HG03196 (cell line): ENCODE measurements at regions not wholly inside any gene's neighbourhood (a gene's known extent, or its start where the extent isn't known, plus 50 kb on each side); places are given as distances from the start of the nearest gene placed in this dataset.
"Not testable (repeated sequence)": the region's sequence is repeated elsewhere in the genome, so short reads cannot be mapped to it uniquely, and the experiment has no call there.

ENCODE experiments used
- ATAC-seq: cut with Tn5 transposase; IDR thresholded peaks from one replicate; pipeline ENCODE4 v1.9.1; 2021; ENCODE audit not compliant: unreplicated experiment

DNA sequence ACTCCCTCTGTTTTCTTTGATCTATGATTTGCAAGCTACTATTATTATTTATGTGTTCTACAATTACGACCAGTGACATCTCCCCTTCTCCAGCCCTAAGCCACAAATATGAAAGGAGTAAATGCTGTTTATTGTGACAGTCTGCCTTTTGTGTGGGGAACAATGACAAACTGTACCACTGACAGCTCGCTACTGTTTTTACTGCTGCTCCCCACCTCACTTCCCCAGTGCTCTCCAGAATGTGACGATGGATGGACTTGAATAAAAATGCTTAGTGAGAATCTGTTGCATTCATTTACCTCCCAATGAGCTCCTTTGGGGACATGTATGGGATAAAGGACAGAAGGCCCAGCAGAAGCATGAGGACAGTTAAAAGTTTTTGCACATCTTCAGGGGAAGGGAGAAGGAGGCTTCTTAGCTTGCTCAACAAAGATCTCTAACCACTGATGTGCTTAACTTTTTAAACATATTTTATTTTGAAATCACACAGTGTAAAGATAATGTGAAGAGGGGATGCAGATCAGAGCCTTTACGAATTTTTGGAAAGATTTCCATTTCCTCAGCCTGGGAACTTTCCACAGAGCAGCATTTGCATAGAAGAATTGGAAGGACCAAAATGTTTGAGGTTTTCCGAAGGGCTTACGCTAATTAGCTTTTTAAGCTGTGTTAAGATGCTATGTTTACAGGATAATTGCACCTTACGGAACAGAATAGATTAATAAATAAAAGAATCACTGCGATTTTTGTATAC is 485.1 kb upstream of the TENM3 start:
- no peak for ATAC-seq

DNA sequence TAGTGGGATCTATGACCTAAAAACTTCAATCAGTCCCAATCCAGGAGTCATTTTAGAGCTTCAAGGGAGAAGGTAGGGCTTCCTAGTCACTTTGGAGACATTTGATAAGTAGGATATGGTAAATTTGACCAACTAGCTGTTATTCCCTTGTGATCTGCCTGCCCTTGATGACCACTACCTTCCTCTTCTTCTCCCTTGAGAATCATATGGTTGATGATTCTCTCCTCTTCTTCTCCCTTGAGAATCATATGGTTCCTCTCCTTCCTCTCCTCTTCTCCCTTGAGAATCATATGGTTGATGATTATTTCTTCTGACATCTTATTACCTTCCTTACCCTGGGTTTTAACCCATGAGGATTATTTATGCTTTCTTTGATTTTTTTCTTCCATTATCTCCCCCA is 482.6 kb upstream of the TENM3 start:
- no peak for ATAC-seq

DNA sequence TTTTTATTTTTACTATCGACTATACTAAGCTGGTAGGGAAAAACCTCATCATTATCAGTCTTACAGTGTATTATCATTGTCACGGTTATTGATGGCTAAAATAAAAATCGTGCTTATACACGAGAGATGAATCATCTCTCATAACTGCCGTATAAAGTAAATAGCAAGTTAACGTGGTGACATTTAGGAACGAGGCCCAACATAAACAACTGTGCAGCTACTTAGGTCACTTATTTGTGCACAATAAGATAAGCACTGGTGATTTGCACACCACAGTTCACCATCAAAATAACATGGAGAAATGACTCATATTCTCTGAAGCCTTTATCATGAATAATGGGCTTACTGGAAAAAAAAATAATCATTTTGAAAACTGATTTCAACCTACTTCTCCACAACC is 482.0 kb upstream of the TENM3 start:
- ATAC-seq = no peak

DNA sequence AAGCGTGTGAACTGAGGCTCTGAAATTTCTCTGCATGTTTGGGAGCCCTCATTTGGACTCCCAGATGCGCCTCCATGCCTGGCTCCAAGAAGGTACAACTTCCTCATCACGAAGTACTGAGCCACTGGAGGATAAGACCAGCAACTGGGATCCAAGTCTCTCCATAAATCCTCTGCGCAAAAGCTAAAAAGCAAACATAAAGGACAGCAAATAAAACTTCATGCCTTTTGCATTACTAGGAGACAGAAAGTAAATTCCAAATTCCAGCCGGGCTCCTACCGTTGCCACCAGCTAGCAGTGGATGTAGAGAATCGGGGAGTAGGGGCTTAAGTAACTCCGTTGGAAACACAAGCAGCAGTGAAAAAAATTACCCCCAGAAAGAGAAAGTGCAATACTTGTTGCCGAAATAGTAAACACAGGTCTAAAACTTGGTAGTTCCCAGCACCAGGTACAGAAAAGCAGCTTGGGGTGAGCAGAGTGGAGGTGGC is 477.1 kb upstream of the TENM3 start:
- ATAC-seq = no peak

DNA sequence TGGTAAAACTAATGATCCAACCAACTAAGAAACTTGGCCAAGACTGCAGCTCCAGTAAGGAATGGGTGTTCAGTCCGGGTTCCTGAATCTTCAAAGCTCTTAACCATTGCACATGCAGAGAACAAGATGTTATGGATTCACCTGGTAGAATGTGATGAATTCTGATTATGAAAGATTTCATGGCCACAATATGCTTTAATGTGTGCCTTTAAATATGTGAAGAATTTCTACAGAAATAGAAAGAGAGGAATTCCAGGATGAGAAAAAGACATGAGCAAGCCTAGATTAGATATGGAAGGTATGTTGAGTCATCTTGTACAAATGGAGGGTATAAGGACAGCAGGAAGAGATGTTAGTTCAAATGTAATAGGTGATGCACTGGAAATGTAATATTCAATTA is 472.2 kb upstream of the TENM3 start:
- no peak for ATAC-seq

DNA sequence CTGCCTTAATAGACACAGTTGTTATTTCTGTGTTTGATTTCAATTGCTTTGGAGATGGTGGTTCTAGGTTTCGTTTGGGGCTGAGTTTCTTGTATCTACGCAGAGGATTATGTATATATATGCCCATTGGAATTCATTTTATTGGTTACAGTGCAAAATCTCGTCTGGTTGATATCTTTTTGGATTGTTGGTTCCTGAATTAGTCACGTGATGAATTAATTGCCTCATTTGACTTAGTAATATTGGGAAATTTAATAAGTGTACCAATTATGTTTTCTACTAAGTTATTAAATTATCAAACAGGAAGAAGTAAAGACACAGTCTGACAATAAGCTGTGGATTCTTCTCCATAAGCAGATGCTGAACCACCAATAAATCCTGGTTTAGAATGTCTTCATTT is 467.9 kb upstream of the TENM3 start:
- no peak for ATAC-seq

DNA sequence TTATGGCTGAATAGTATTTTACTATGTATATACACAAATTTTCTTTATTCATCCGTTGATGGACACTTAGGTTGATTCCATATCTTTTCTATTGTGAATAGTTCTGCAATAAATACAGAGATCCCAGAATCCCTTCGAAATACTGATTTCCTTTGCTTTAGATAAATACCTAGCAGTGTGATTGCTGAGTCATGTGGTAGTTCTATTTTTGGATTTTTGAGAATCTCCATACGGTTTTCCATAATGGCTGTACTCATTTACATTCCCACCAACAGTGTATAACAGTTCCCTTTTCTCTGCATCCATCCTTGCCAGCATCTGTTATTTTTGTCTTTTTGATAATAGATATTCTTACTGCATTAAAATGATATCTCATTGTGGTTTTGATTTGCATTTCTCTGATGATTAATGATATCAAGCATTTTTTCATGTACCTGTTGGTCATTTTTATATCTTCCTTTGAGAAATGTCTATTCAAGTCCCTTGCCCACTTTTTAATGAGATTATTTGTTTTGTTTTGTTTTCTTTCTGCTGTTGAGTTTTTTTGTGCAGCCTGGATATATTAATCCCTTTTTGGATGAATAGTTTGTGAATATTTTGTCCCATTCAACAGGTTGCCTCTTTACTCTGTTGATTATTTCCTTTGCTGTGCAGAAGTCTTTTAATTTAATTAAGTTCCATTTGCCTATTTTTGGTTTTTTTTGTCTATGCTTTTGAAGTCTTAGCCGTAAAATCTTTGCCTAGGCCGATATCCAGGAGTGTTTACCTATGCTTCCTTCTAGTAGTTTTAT is 466.7 kb upstream of the TENM3 start:
- no peak for ATAC-seq

DNA sequence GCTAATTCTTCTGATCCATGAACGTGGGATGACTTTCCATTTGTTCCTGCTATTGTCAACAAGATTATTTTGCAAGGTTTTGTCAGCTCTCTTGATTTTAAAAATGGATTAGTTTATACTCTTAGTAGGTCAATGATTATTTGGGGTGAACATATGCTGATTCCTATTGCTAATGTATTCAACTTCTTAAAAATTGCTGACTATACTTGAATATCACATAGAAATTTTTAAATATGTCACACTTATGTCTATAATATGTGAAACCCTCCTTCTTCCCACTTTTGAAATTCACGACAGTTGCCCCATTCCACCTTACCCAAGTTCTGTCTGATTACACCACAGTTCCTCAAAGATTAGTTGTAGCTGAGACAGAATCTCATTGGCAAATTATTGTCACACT is 465.7 kb upstream of the TENM3 start:
- no peak for ATAC-seq

DNA sequence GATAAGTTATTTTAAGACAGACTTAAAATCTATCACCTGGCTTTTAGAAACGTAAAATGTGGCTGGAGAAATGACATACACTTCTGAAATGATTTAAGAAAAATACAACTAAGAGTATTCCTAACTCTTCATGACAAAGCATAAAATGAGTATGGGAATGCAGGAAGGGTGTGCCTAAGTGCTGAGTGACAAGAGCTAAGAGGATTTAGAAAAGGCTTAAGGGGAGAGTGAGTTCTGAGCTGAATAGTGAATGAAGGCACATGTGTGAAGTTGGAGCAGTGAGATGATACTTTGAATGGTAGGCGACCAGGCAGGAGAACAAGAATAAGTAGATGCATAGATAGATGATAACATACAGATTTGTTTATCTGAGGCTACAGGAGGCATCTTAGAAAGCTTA is 458.3 kb upstream of the TENM3 start:
- ATAC-seq = no peak

DNA sequence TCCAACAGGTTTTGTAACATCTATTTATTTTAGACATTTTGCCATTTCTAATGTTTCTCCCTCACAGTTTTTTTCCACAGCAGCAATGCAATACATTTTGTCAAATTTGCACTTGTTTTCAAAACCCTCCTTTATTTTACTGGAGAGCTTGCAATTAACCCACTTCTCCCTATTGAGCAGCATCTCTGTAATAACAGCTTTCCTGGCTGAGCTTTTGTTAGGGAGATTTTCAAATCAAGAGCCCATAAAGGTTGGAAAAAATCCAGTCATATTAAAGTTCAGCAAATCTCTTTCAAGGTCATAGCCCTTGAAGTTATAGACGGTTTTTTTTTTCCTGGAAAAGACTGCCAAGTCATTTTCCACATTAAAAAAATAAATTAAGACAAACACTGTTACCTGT is 450.6 kb upstream of the TENM3 start:
- no peak for ATAC-seq

DNA sequence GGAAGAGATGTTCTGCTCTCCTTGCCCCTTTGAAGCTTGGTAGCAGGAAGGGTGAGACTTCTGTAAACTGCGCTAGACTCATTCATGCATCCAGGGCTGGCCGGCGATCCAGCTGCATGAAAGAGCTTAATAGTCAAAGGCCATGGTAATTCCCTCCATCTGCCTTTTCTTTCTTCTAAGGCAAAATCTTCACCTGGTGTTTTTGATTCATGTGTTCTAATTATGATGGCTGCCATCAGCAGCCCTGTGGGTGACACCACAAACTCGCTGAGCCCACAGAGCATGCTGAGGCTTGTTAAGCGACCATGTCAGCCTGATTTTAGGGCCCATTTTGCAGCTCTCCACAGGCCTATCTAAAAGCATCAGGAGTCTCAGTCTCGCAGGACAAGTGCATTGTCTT is 450.1 kb upstream of the TENM3 start:
- no peak for ATAC-seq

DNA sequence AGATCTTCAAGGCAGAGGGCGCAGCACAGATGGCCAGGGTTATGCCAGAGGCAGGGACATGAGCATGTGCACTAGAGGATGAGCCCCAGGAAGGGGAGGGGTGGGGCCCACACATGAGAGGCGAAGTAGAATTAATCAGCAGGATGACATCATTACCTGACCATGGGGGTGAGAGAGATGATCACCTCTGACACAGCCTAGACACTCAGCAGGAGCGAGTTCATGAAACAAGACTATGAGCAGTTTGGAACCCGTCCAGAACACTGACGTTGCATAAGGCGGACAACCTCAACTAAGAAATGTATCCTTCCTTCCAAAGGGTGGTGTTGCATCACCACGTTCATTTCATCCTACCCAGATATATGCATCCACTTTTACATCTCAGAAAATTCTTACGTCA is 446.7 kb upstream of the TENM3 start:
- ATAC-seq = no peak

DNA sequence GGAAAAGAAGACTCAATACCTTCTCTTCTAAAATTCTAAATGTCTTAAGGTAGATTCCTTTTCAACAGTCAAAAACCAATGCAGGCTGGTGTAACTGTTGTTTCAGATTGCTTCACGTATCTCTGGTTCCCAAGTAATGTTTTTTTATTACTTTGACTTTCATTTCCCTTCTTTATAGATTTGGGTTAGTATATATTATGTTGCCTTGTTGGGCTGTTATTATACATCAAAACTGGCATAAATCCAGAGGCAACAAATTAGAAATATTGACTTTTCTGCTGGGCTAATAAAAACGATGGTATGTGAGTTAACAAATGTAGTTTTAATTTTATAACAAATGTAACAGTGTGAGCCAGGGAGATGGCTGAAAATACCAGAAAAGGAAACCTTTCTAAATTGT is 444.7 kb upstream of the TENM3 start:
- no peak for ATAC-seq

DNA sequence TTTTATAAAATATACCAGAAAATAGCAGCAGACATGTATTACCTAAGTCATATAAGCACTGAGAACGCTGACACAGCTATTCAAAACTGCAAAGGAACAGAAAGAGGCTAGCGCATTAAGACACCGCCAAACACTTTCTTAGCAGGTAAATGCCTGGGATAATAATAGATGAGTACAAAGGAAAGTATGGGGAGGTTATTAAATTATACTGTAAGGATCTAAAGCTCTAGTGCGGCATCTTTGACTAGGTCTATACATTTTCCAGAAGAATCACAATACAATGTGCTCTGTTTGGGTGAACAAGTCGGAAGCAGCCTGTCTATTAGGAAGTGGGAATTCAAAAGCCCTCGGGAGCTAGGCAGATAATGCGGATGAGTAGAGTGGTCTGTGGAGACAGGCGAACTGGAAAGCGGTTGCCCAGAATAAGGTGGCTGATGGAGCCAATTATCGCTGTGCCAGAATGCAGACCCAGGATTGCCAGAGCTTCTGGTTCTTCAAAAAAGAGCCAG is 443.6 kb upstream of the TENM3 start:
- no peak for ATAC-seq

DNA sequence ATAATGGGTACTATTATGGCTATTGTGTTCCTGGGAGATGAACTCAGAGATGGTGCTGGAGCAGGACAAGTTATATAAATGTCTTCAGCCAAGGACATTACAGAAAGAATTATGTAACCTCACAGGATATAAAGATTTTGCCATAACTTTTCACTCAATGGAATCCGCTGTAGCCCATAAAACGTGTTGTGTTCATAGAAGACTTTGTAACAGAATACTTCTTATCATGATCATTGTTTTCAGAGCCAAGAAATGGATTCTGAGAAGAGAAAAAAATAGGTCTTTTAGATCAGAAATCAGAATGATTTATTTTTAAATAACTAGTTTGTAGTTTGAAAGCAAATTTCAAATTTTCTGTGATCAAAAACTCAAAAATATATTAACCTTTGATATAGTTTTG is 441.0 kb upstream of the TENM3 start:
- ATAC-seq = no peak

DNA sequence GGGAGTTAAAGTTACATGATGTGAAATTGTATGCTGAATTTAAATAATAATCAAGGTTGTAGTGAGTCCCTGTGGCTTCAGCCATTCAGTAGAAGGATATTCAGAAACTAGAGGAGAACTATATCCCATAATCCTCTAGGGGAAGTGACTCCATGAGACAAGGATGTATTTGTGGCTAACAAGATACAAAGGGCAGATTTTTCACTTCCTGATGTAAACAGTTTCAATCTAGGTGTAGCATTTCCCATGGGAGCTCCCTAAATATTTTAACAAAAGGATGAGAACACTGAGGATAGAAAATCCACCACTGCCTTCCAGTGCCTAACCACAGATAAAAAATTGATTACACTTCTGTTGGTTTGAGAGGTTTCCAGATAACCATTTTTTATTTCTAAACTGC is 435.4 kb upstream of the TENM3 start:
- no peak for ATAC-seq

DNA sequence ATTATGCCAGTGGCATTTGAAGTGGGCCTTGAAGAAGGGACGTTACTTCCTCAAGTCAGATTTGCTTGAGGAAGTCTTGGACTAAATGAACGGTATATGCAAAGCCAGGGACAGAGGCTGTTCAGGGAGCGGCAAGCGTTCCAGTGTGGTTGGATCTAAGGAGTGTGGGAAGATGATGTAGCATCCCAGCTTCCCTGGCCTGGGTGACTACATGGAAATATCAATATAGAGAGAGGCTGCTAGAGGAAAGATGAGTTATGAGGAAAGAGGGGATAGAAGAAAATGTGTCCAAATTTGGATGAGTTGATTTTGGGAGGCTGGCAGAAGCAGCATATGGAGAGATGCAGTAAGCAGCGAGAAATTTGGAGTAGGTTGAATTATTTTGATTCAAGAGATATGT is 432.5 kb upstream of the TENM3 start:
- ATAC-seq = no peak

DNA sequence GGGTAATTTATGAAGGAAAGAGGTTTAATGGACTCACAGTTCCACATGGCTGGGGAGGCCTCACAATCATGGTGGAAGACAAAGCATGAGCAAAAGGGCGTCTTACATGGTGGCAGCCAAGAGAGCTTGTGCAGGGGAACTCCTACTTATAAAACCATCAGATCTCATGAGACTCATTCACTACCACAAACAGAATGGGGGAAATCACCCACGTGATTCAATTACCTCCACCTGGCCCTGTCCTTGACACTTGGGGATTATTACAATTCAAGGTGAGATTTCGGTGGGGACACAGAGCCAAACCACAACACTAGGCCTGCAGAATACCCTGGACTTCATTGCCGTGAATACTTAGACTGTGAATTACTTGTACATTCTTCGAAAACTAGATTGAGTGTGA is 431.7 kb upstream of the TENM3 start:
- not testable (repeated sequence) for ATAC-seq

DNA sequence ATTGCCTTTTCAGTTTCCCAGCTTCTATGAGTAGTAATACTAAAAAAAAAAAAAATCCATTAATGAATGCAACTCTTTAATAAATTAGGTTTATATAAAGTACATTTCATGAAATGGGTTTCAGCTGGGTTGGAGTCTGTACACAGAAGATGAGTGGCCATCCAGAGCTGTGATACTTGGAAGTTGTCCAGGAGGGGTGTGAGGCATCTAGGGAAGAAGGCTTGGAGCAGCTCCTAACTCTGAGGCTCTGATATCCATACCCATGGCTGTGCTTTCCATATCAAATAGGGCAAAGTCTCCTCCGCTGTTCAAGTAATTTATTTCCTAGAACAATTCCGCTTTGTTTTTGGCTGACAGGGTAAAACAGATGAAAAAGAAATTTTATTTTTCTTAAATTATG is 423.3 kb upstream of the TENM3 start:
- ATAC-seq = no peak

DNA sequence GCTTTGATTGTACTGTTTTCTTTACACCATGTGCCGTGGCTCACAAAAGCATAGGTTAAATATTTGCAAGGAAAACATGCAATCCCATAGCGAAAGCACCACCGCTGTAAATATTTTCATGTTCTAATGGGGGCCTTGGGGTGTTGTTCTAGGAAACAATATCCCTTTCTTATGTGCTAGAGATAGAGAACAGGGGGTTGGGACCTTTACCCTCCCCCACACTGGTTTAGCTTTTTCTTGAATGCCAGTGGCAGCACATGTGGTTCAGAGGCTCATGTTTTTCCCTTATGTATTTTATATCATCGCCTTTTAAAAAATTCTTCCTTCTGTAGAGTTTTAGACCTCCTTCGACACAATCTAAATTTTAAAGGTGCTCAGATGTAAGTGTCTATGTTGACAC is 422.6 kb upstream of the TENM3 start:
- no peak for ATAC-seq

DNA sequence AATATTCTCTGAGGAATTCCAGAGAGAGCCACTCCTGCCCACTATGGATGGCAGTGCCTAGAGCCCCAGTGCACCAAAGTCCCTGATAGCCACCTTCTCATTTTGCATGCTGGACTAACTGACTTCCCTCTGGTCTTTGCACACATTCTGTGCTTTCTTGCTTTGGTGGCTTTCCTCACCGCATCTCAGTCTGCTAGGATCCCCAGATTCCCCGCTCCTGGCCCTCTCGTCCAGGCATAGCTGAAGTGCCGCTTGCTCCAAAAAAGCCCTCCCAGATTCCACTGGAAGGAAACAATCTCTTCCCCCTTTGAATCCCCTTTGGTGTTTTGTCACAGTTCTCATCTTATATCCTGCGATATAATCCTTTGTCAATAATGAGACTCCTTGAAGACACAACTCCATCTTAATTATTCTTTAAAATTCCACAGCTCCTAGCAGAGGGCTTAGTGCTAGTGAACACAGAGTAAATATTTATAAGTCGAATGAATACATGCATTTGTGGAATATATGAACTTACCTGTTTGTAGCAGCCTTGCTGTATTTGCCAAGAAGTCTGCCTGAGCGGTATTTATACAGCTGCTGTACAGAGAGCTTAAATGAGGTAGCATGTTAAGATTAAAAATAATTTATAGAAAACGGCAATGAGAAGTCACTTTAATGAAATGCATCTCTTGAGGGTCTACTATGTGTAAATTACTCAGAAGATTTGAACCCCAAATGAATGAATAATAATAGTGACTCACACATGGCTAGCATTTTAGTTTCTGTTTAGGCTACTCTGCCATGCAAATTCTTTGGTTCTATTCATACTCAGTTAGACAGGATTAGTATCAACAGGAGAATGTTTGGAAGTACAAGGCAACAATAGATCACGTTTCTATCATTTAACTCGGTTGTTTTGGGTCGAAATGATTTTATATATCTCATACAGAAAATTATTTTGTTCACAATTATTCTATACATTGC is 421.9 kb upstream of the TENM3 start:
- no peak for ATAC-seq
